ENCODE measurements at regions not wholly inside any gene's neighbourhood (a gene's known extent, or its start where the extent isn't known, plus 50 kb on each side); places are given as distances from the start of the nearest gene placed in this dataset.

DNA sequence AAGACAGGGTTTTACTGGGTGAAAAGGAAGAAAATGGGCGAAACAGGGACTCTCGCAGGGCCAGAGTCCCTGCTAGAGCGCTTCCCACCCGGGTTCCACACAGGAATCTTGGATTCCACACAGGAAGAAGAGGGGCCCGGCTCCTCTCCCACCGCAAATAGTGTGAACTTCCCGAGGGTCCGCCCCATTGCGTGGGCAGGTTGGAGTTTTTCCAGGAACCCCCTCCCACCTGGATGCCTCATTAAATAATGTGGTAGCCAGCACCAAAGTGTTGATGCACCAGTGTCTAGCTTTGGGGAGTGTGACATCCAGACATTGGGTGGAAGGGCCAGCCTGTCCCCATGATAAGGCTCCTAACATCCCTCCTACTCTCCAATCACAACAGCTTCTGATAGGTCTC is 330.3 kb upstream of the ZNF32 start:
- no peak overlapping the region for H3K27ac Mint-ChIP-seq (ENCODE audit: unreplicated experiment)
- H3K4me1 Mint-ChIP-seq (ENCODE audit: unreplicated experiment), result no peaks in the 10 kb centered on the region
- no peak for TF ChIP-seq CTCF (IDR thresholded peaks at IDR 0.05)
- DNase-seq (ENCODE audit: extremely low spot score, unreplicated experiment), result no peak
- no peaks in the 10 kb centered on the region for H3K9me3 Mint-ChIP-seq (ENCODE audit: unreplicated experiment)
- no peaks in the 10 kb centered on the region for H3K36me3 Mint-ChIP-seq (ENCODE audit: unreplicated experiment)
- H3K4me3 Mint-ChIP-seq (ENCODE audit: unreplicated experiment), result no peak overlapping the region
- no peaks in the 10 kb centered on the region for H3K27me3 Mint-ChIP-seq (ENCODE audit: unreplicated experiment)

GRCh38 chr10:43978091-43978490 is 329.4 kb upstream of the ZNF32 start:
- H3K36me3 Mint-ChIP-seq (ENCODE audit: unreplicated experiment), result no peaks in the 10 kb centered on the region
- H3K27me3 Mint-ChIP-seq (ENCODE audit: unreplicated experiment), result no peaks in the 10 kb centered on the region
- no peak for TF ChIP-seq CTCF (IDR thresholded peaks at IDR 0.05)
- no peak overlapping the region for H3K27ac Mint-ChIP-seq (ENCODE audit: unreplicated experiment)
- no peaks in the 10 kb centered on the region for H3K4me1 Mint-ChIP-seq (ENCODE audit: unreplicated experiment)
- H3K9me3 Mint-ChIP-seq (ENCODE audit: unreplicated experiment), result no peaks in the 10 kb centered on the region
- DNase-seq (ENCODE audit: extremely low spot score, unreplicated experiment), result no peak
- H3K4me3 Mint-ChIP-seq (ENCODE audit: unreplicated experiment), result no peak overlapping the region

DNA sequence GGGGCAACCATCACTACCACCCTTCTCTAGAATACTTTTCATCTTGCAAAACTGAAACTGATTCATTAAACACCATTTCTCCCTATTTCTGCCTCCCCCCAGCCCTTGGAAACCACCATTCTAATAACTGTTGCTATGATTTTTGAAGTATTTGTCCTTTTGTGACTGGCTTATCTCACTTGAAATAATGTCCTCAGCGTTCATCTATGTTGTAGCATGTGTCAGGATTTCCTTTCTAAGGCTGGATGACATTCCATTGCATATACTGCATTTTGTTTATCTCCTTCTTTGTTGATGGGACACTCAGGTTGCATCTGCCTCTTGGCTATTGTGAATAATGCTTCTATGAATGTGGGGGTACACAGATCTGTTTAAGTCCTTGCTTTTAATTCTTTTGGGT is 327.6 kb upstream of the ZNF32 start:
- no peak for DNase-seq (ENCODE audit: extremely low spot score, unreplicated experiment)
- H3K27me3 Mint-ChIP-seq (ENCODE audit: unreplicated experiment), result no peaks in the 10 kb centered on the region
- H3K4me1 Mint-ChIP-seq (ENCODE audit: unreplicated experiment), result no peaks in the 10 kb centered on the region
- H3K36me3 Mint-ChIP-seq (ENCODE audit: unreplicated experiment), result no peaks in the 10 kb centered on the region
- no peak overlapping the region for H3K27ac Mint-ChIP-seq (ENCODE audit: unreplicated experiment)
- no peak overlapping the region for H3K4me3 Mint-ChIP-seq (ENCODE audit: unreplicated experiment)
- no peaks in the 10 kb centered on the region for H3K9me3 Mint-ChIP-seq (ENCODE audit: unreplicated experiment)
- no peak for TF ChIP-seq CTCF (IDR thresholded peaks at IDR 0.05)

DNA sequence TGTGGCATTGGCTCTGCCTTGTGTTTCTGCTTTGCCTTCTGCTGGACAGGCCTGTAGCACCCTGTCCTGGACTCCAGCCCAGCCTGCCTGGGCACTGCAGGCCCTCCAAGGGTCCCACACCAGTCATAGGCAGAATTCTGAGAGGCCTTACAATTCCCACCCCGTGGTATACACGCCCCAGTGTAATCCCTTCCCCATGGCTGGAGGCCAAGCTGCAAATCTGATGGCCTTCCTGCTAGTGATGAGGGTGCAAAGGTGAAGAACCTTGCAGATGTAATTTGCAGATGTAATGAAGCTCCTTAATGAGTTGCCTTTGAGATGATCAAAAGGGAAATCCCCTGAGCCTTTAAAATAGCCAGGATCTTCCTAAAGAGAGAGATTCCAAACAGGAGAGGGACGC is 325.1 kb upstream of the ZNF32 start:
- Mint-ChIP-seq H3K27me3 (ENCODE audit: unreplicated experiment) (peaks cover 4% of the 10 kb centered on the region), H3K4me3 (ENCODE audit: unreplicated experiment) (no peak overlapping the region), H3K36me3 (ENCODE audit: unreplicated experiment) (no peaks in the 10 kb centered on the region), H3K27ac (ENCODE audit: unreplicated experiment) (no peak overlapping the region), H3K9me3 (ENCODE audit: unreplicated experiment) (no peaks in the 10 kb centered on the region), H3K4me1 (ENCODE audit: unreplicated experiment) (no peaks in the 10 kb centered on the region)
- no peak for TF ChIP-seq CTCF (IDR thresholded peaks at IDR 0.05)
- no peak for DNase-seq (ENCODE audit: extremely low spot score, unreplicated experiment)

DNA sequence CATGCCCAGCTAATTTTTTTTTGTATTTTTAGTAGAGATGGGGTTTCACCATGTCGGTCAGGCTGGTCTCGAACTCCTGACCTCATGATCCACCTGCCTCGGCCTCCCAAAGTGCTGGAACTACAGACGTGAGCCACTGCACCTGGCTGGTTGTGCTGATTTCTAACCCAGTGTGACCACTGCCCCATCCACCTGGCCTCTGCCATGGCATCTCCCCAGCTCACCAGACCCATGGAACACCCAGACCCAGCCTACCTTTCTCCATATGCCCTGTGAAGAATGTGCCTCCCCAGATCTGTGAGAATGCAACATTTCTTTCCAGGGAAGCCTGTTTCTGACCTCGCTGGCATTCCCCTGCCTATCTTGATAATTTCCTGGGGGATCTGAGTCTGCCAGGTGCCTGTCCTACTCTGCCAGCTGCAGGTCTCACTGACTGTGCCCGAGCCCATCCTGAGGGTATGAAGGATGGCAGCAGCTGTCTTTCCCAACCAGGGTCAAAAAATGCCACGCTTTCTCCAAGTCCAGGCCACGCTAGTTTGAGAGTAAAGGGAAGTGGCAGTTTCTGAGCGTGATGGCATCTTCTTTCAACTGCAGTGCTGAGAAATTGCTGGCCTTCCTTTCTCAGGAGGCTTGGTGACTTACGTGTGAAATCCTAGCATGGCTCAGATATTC is 324.4 kb upstream of the ZNF32 start:
- Mint-ChIP-seq H3K36me3 (ENCODE audit: unreplicated experiment) (no peaks in the 10 kb centered on the region), H3K4me3 (ENCODE audit: unreplicated experiment) (no peak overlapping the region), H3K4me1 (ENCODE audit: unreplicated experiment) (no peaks in the 10 kb centered on the region), H3K27ac (ENCODE audit: unreplicated experiment) (no peak overlapping the region), H3K27me3 (ENCODE audit: unreplicated experiment) (peaks cover 4% of the 10 kb centered on the region), H3K9me3 (ENCODE audit: unreplicated experiment) (no peaks in the 10 kb centered on the region)
- no peak for DNase-seq (ENCODE audit: extremely low spot score, unreplicated experiment)
- no peak for TF ChIP-seq CTCF (IDR thresholded peaks at IDR 0.05)

Data from osteocyte (in vitro differentiated cells).